Mucosa of descending colon (tissue), 3 donors: ENCODE measurements at regions not wholly inside any gene's neighbourhood (a gene's known extent, or its start where the extent isn't known, plus 50 kb on each side); places are given as distances from the start of the nearest gene placed in this dataset.
"Not testable (repeated sequence)": the region's sequence is repeated elsewhere in the genome, so short reads cannot be mapped to it uniquely, and the experiment has no call there.

ENCODE experiments used
- ATAC-seq: fragments of 200-7000 bp; cut with Tn5 transposase; one replicate; pipeline ENCODE4 v1.9.1; 2020; ENCODE audit warnings: mild to moderate bottlenecking, moderate library complexity
- DNase-seq, 3 donors: peaks; one replicate each; pipeline ENCODE4 v3.0.0-alpha.2; 2020
- H3K36me3 ChIP-seq: fragments of 200-600 bp; one replicate; pipeline ENCODE4 v1.8.0; 2021; ENCODE audit warnings: low read depth, mild to moderate bottlenecking
- H3K4me1 ChIP-seq: fragments of 200-600 bp; one replicate; pipeline ENCODE4 v1.8.0; 2021; ENCODE audit warnings: low read depth, mild to moderate bottlenecking
- H3K4me3 ChIP-seq: fragments of 200-600 bp; one replicate; pipeline ENCODE4 v1.8.0; 2021; ENCODE audit warnings: mild to moderate bottlenecking
- H3K9me3 ChIP-seq: fragments of 200-600 bp; one replicate; pipeline ENCODE4 v1.8.0; 2021; ENCODE audit warnings: mild to moderate bottlenecking
- intact Hi-C, 2 donors: fragments of 100-400 bp; cut with DNase I in 1 of 2; cut with micrococcal nuclease in 1 of 2; formaldehyde crosslinking; loops; one replicate each; pipeline versions ENCODE4 v1.11.0 to v1.11.1; 2022; cut with DNase I, micrococcal nuclease
- TF ChIP-seq, protein P1 (sequence below): fragments of 200-600 bp; IDR thresholded peaks from one replicate; pipeline ENCODE4 v1.8.0; 2022; ENCODE audit warnings: antibody characterized with exemption, mild to moderate bottlenecking
- donor health status: DM: no; HTN: no; CAD: no; lungs with moderate emphysema.
- donor health status: DM: no; HTN: no; CAD: no.
- donor health status: DM: no; HTN: yes; CAD: no.

DNA sequence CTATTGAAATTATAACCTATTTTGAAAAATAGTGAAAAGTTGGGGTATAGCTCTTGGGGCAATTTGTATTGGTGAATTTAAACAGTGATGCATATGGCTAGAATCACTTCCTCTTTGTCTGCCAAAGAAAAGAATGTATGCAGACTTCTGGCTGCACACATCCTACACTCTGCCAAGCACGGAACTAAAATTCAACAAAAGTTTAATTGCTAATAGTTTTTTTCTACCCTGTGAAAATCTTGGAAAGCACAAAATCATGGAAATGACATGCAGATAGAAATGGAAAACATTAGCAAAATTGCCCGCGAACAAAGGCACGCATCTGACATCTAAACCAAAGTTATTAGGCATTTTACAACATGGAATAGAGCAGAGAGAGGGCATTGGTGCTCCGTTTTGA is 106.4 kb upstream of the PDE10A start:
- ATAC-seq, result no peak
- Histone ChIP-seq H3K9me3 (no peaks in the 10 kb centered on the region), H3K36me3 (no peaks in the 10 kb centered on the region), H3K4me3 (no peak overlapping the region), H3K4me1 (no peaks in the 10 kb centered on the region)
- DNase-seq, result no peak
- TF ChIP-seq, protein P1, sequence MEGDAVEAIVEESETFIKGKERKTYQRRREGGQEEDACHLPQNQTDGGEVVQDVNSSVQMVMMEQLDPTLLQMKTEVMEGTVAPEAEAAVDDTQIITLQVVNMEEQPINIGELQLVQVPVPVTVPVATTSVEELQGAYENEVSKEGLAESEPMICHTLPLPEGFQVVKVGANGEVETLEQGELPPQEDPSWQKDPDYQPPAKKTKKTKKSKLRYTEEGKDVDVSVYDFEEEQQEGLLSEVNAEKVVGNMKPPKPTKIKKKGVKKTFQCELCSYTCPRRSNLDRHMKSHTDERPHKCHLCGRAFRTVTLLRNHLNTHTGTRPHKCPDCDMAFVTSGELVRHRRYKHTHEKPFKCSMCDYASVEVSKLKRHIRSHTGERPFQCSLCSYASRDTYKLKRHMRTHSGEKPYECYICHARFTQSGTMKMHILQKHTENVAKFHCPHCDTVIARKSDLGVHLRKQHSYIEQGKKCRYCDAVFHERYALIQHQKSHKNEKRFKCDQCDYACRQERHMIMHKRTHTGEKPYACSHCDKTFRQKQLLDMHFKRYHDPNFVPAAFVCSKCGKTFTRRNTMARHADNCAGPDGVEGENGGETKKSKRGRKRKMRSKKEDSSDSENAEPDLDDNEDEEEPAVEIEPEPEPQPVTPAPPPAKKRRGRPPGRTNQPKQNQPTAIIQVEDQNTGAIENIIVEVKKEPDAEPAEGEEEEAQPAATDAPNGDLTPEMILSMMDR, result no peak
- intact Hi-C loops, result no loop called here

DNA sequence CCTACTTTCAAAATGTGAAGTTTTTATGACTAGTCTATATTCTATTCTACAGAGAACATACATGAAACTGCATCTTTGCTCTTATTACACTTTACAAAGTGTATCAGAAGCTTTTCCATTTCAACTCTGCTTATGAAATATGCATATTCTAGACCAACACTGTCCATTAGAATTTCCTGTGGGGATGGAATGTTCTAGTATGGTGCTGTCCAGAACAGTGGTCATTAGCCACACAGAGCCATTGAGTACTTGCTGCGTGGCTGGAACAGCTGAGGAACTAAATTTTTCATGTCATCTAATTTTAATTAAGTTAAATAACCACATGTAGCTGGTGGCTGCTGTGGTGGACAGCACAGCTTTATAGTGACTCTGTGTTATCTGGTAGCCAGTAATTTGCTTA is 105.9 kb upstream of the PDE10A start:
- Histone ChIP-seq H3K4me1 (no peaks in the 10 kb centered on the region), H3K4me3 (no peak overlapping the region), H3K9me3 (no peaks in the 10 kb centered on the region), H3K36me3 (no peaks in the 10 kb centered on the region)
- no peak for ATAC-seq
- DNase-seq, result no peak
- intact Hi-C loops, result no loop called here
- TF ChIP-seq, protein P1, result no peak

DNA sequence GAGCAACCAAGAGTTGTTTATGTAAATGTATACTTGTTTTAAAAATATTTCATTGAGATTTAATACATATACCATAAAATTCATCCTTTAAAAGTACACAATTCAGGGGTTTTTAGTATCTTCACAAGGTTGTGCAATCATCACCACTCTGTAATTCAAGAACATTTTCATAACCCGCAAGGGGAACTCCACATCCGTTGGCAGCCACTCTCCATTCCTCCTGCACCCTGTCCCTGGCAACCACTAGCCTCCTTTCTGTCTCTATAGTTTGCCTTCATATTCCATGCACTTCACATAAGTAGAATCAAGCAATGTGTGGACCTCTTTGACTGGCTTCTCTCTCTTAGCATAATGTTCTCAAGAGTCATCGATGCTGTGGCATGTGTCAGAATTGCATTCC is 104.2 kb upstream of the PDE10A start:
- H3K4me3 ChIP-seq, result no peak overlapping the region
- H3K4me1 ChIP-seq, result no peaks in the 10 kb centered on the region
- intact Hi-C loops, result no loop called here
- no peaks in the 10 kb centered on the region for H3K36me3 ChIP-seq
- peaks cover 2% of the 10 kb centered on the region for H3K9me3 ChIP-seq
- TF ChIP-seq, protein P1, result no peak
- DNase-seq (no peak), ATAC-seq (no peak)

DNA sequence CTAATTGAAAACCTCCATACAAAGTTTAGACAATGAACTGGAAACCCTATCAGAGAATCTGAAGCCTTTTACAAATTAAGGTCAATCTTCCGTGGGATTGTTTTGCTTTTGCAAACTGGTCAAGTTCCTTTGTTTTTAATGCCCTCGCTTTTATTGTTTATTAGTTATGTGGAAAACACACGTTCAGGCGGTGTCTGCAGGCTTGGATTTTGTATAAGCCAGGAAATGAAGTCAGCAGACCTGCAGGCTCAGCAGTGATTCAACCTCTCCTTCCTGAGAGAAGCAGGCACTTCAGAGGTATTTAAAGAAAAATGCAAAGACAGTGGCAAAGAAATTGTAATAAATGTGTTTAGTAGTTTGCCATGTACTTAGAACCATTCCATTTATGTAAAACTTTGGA is 103.4 kb upstream of the PDE10A start:
- TF ChIP-seq, protein P1, result no peak
- Histone ChIP-seq H3K9me3 (peaks cover 2% of the 10 kb centered on the region), H3K4me3 (no peak overlapping the region), H3K4me1 (no peaks in the 10 kb centered on the region), H3K36me3 (no peaks in the 10 kb centered on the region)
- DNase-seq (no peak), ATAC-seq (no peak)
- intact Hi-C loops, result no loop called here

DNA sequence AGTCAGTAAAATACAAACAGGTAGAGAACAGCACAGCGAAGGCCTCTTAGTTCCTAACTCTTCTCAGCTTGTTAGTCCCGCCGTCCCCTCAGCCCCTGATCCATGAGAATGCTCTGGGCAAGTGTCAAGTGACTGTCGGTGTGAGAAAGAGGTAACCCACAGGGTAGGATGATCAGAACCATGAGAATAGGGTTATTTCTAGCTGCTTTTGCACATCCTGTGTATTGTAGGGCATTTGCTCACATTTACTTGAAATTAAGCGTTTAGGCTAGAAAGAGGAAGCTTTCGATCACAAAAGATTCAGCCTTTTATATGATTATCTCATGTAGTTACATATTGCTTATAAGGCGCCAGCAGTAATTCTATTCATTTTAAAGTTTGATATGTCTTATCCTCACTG is 103.0 kb upstream of the PDE10A start:
- H3K36me3 ChIP-seq, result no peaks in the 10 kb centered on the region
- no peak for ATAC-seq
- TF ChIP-seq, protein P1, result no peak
- H3K4me3 ChIP-seq, result no peak overlapping the region
- no peak for DNase-seq
- intact Hi-C loops, result no loop called here
- peaks cover 2% of the 10 kb centered on the region for H3K9me3 ChIP-seq
- H3K4me1 ChIP-seq, result no peaks in the 10 kb centered on the region

DNA sequence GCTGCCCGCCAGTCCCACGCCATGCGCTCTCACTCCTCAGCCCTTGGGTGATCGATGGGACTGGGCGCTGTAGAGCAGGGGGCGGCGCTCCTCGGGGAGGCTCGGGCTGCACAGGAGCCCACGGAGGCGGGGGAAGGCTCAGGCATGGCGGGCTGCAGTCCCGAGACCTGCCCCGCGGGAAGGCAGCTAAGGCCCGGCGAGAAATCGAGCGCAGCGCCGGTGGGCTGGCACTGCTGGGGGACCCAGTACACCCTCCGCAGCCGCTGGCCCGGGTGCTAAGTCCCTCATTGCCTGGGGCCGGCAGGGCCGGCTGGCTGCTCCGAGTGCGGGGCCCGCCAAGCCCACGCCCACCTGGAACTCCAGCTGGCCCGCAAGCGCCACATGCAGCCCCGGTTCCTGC is 102.2 kb upstream of the PDE10A start:
- H3K4me3 ChIP-seq, H3K9me3 ChIP-seq, H3K4me1 ChIP-seq, ATAC-seq, intact Hi-C loops, H3K36me3 ChIP-seq, DNase-seq: not testable (repeated sequence)
